Right lung (tissue), 2 donors: ENCODE measurements at regions not wholly inside any gene's neighbourhood (a gene's known extent, or its start where the extent isn't known, plus 50 kb on each side); places are given as distances from the start of the nearest gene placed in this dataset.
A peak's percentile ranks its signal among the peaks of the same experiment; 100 is the strongest.

Experiments used
- DNase-seq, 2 donors: peaks; one replicate each; pipeline ENCODE4 v3.0.0-alpha.2; 2013

DNA sequence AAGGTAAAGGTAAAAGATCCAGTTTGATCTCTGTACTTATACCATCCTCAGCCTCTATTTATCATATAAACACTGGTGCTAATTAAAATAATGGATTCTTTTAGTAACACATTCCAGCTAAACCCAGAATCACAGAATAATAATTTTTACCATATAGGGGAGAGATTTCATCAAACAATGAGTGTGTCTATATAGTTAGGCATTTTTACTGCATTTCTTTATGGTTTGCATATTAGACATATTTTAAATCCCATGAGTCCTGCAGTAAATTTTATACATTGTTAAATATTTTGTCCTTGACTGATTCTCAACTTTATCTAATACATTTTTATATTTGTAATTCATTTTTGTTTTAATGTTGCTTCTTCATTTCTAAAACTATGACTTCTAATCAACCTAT lies 323.7 kb upstream of the AGTR1 start:
- DNase-seq = no peak

DNA sequence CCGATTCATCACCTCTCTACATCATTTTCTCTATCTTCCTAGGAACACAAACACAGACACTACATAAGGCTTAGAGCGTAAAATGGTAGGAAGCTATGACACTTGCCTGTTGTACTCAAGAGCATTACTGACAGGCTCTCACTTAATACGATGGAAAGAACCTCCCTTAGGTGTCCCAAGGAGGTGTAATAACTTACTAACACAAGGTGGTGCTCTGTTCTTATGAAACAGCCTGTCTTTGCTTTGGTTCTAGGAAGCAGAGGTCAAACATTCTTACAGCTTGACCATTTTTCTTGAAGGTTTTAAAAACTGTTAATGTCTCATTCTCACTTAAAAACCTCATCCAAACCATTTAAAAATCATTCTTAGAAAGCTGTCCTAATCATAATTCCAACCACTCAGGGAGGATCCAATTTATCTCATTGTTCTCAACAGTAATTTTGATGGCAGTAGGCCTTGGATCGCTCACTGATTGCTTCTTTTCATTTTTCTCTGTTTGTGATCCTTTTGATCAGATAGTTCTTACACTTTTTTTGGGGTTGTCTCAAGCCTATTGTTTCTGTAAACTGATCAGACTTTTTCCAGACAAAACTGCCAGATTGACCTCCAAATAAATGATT lies 317.8 kb upstream of the AGTR1 start:
- peak; percentile 28 to 35 for DNase-seq

DNA sequence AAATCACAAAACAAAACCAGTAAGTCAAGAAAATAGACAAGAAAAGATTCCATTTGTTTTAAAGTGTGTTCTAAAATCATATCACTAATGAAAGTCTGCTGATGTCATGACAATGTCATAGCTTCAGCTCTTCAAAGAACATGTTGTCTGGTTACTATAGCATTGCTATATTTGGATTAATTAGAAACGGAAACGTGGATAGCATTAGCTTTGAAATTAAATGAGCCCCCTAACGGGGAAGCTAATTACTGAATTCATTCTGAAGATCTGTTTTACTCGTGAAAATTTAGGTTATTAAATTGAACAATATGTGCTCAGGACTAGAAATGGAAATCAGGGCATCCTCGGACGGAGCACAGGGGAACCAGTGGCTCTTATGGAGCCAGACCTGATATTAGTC lies 316.7 kb upstream of the AGTR1 start:
- no peak for DNase-seq

DNA sequence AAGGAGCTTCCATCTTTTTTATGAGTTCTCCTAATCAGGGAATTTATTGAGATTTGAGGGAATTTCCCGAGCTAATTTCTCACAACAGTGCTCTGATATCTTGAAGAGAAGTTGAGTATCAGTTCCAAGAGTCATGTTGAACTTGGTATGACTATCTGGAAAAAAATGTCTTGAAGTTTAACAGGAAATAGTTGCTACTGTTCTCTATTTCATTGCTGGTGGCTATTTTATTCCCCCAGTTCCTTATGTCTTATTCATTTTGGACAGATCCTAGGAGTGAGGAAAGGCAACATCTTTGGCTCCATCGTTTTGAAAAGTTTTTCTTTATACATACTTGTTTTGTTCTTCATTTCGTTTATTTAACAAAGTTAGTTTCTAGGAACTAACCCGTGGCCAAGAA lies 307.8 kb upstream of the AGTR1 start:
- no peak for DNase-seq

DNA sequence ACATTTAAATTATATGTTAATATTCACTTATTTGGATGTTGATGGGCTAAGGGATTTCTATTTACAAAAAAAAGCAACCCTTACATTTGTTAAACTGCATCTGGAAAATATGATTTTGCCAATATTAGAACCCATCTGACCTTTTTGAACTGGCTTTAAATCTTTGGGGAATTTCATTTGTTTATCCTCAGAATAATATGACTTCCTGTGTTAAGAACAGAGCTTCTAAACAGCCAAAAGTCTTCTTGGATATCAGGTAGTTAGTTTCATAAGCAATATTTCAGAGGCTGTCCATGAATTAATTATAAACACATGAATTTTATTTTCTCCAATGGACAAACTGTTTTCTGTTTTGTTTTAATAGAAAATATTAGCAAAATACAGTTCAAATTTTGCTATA lies 301.9 kb upstream of the AGTR1 start:
- DNase-seq = no peak

DNA sequence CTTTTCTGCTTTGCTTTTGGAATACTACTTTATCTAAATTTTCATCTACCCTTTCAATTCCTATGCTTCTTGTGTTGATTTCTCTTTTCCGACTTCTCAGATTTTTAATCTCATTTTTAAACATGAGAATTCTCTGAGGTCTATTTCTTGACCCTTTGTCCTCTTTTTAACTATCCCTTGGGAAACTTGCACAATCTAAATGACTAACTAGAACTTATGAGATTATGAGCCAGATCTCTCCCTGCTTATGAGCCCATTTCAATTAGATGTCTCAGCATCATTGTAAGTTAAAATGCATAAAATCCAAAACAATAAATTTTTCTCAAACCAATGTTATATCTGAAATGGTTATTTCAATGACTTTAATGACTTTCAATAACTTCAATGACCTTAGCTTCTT lies 296.9 kb upstream of the AGTR1 start:
- no peak for DNase-seq

DNA sequence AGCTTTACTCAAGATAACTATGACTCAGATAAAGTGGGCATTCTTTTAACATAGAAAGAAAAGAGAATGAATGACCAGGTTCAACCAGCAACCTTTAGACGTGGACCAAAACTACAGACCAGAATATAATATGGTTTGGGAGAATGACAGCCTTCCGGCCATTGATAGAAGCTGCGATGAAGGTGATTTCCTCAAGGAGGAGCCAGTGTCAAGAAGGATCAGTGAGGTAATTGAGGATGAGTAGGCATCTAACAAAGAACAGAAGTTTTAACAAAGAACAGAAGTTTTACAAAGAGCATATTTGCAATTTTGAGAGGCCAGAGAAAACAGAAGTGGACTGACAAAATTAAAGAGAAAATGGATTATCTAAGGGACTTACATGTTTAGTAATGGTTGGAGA lies 289.0 kb upstream of the AGTR1 start:
- no peak for DNase-seq

DNA sequence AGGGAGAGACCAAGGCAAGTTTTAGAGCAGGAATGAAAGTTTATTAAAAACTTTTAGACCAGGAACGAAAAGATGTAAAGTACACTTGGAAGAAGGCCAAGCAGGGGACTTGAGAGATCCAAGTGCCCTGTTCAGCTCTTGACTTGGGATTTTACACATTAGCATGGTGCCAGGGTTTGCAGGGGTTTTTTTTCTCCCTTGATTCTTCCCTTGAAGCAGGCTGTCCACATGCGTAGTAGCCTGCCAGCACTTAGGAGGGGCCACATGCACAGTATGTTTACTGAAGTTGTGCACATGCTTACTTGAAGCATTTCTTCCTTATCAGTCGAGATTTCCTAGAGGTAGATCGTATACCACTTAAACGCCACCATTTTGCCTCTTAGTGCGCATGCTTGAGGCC lies 277.5 kb upstream of the AGTR1 start:
- peak; percentile 46 to 57 for DNase-seq

DNA sequence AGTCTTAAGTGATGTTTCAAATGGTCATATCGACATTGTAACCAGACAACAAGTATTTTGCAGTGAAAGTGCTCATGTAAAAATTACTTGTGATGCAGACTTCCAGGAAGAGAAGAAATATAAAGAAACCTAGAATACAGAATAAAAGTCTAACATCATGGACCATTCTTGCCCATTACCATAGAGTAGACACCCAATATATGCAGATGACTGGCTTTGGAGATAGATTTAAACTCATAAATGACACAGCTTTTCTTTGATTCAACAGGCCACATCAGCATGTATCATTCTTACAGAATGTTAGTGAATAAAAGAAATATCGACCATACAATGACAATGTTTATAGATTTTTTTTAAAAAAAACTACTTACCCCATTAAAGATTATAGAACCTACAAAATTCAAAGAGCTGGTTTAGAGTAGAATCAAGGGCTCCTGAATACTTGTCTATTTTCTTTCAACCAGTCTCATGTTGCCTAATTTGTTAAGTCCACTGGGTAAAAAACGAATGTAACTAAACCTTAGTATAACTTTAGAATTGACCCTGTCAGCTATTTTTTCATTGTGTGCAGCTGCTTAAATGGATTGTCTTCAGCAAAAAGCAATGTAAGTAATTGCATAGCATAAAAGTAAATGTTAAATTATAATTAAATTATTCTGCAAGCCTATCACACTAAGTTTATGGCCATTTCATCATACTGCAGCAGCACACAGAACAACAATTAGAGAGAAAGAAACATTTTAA lies 268.7 kb upstream of the AGTR1 start:
- no peak for DNase-seq

DNA sequence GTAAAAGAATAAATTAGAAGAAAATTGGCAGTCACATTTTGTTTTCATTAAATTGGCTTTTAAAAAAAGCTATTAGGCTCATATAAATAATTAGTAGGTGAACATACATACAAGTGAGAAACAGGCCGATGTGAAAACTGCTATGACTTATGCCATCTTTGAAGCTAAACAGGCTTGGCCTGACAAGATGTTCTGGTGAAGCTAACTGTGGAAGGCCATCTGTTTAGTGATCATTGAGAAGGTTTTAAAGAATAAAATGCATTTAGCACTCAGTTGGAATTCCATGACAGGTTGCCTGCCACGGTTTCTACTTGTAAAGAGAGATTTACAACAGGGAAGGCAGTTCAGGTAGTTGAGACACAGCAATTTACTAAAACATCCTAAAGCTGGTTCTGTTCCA lies 264.0 kb upstream of the AGTR1 start:
- DNase-seq = no peak

DNA sequence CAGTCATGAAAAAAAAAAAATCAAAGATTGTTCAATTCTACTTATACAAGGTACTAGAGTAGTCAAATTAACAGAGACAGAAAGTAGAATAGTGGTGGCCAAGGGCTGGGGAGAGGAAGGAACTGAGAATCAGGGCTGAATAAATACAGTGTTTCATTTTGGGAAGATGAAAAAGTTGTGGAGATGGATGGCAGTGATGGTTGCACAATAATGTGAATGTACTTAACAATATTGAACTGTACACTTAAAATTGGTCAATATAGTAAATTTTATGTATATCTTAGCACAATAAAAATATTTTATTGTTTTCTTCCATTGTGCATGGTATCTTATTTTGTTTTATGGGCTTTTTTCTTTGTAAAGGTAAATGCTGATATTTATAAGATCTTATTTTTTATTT lies 262.2 kb upstream of the AGTR1 start:
- no peak for DNase-seq

DNA sequence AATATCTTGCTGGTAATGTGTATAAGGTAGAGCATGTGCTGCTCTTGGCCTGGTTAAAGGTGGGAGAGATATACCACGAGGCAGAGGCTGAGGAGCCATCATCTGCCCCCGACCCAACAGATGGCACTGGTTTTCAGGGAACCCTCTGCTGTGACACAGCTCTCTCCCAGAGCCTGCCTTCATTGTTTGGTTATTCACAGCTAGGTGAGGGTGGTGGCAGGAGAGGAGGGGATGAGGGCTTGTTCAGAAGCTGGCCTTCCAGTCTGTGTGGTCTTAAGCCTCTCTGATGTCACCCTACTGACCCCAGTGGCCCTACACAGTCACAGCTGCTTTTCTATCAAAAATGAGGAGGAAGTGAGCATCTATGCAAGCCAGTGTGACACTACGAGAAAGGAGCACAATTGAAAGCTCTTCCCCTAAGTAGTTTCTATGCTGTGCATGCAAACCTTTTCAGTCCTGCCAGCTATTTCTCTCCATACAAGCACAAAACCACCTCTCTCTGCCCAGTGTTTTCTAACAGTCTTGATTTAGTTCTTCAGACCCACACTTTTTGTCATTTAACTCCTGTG lies 258.4 kb upstream of the AGTR1 start:
- no peak for DNase-seq

DNA sequence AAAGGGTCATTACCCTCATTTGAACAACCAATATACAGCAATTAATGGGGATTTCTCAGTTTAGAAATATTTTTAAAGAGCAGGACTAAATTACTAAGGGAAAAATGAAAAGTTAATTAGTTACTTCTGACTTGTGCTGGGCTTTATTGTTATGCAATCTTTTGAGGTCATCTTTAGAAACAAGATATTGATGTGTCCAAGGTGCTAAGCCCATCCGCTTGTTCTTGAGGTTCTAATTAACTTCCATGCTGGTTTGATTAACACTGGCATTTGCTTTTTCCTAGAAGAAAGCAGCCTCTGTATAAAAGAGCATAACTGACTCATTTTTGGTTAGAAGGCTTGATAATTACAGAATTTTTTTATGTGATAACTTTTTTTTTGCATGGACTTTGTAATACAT lies 256.5 kb upstream of the AGTR1 start:
- DNase-seq = no peak

DNA sequence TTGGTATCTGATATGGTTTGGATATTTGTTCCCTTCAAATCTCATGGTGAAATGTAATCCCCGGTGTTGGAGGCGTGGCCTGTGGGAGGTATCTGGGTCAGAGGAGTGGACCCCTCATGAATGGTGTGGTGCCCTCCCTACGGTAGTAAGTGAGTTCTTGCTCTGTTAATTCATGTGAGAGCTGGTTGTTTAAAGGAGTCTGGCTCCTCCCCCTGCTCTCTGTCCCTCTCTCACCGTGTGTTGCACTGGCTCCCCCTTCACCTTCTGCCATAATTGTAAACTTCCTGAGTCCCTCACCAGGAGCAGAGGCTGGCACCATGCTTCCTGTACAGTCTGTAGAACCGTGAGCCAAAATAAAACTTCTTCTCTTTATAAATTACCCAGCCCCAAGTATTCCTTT lies 246.9 kb upstream of the AGTR1 start:
- DNase-seq = no peak

DNA sequence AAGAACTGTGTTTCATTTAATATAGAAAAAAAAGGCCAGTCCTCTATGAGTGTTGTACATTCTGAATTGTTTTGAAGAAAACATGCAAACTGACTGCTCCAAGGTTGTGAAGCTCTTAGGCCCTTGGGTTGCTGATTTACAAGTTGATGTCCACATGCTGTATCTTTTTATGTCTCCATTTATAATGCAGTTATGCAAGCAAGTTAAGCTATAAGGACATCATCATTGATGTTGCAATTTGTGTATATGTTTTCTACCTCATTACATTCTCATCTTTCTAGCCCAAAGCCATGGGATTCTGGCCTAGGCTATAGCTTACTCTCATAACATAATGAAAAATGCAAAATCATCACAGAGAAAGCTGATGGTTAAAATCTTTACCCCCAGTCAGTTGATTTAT lies 245.7 kb upstream of the AGTR1 start:
- DNase-seq = no peak

DNA sequence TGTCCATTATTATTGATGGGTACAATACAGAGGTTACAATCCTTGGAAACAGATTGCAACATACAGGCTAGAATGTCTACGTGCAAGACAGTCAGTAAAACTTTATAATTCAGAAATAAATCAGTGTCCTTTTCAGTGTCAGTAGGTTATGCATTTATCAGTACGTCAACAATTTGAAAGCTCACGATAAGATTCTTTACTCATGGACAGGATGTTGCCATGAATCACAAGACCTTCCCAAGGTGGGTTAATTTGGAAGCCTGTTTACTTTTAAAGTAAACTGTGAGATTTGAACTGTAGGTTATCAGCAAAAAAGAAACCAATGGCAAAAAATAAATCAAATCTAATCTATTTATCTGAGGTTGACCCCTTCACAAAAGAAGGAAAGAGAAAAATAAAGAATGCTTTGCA lies 243.9 kb upstream of the AGTR1 start:
- no peak for DNase-seq

DNA sequence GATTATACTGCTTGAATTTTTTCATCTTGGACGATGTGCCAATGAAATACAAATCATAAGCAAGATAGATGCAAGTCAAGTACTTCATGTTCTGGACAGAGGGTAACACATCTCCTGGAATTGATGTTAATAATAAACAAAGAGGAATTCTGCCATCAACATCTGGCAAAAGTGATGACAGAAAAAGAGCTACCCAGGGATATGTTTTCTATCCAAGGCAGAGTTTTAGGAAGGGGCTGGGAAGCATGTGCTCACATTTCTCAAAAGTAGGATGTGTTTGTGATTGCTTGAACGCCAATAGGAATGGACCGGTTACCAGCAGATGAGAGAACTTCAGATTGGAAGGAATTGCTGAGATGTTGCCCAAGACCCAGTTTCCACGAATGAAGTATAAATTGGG lies 242.6 kb upstream of the AGTR1 start:
- DNase-seq = no peak

DNA sequence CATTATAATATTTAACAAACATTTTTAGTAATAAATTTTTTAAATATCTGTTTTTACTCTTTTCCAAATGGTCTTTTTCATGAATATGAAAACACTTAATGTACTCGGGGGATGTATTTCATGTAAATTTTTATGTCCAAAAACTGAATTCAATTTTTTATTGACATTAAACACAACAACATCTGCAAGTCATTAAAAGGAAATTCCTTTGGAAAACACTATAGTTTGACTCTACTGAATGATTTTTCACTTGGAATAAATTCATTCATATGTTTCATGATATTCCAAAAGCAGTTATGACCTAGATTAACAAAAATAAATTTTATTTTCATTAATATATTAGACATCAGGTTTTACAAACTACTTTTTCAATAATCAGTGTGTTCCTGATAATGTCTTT lies 239.8 kb upstream of the AGTR1 start:
- no peak for DNase-seq

DNA sequence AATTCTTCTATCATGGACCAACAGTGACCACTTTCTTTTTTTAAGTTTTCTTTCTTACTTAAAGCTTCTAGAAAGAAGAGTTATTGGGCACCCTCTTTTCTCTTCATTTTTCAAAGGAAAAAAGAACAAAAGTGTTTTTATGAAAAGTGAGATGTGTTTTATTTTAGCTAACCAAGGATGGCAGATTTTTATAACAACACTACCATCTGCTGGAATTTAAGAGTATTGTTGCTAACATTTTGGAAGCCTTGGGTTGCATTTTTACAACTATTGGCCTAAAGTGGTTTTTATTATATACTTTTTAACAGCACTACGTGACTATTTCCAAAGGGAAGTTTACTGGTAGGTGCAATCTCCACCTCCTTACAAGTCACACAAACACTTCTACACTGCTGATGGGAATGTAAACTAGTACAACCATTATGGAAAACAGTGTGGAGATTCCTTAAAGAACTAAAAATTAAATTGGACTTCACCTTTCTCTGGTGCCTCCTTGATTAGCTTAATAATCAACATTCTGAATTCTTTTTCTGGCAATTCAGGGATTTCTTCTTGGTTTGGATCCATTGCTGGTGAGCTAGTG lies 237.7 kb upstream of the AGTR1 start:
- DNase-seq = no peak

DNA sequence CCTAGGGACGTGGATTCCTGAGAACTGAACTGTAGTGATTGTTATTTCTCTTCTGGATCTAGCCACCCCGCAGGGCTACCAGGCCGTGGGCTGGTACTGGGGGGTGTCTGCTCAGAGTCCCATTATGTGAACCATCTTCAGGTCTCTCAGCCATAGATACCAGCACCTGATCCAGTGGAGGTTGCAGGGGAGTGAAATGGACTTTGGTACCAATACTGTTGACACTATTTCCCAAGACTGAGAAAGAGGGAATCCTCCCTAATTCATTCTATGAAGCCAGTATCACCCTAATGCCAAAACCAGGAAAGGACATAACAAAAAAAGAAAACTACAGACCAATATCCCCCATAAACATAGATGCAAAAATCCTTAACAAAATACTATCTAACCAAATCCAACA lies 237.0 kb upstream of the AGTR1 start:
- no peak for DNase-seq

DNA sequence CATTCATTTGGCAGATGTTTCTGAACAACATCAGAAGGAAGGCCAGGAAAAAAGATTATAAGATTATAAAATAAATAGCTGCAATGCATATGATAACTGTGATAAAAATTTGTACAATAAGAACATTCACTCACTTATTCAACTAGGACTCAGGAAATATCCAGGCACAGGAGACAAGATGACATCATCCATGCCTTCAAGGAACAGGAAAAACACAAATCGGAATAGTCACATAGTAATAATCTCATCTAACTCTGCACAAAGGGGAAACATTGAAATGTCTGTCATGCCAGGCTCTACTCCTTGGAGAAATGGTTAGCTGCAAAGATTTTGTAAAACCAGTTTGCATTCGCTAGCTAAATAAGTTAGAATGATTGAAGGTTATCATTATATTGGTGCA lies 233.5 kb upstream of the AGTR1 start:
- no peak for DNase-seq

DNA sequence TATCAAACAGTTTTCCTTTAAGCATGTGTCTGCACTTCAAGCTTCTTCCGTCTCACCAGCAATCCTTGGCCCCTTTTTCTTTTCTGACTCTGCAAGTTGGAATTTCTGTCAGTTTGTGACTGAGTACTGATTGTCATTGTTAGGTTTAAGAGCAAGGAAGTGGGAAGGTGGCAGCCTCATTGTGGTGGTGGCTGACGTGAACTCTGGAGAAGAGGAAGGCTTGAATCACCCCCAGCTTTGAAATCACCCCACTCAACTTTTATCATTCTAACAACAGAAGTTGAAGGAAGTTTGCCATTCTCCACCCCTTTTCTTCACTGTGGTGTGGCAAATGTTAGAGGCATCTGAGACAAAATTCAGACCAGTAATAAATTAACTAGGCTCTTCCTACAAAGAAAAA lies 231.6 kb upstream of the AGTR1 start:
- no peak for DNase-seq

DNA sequence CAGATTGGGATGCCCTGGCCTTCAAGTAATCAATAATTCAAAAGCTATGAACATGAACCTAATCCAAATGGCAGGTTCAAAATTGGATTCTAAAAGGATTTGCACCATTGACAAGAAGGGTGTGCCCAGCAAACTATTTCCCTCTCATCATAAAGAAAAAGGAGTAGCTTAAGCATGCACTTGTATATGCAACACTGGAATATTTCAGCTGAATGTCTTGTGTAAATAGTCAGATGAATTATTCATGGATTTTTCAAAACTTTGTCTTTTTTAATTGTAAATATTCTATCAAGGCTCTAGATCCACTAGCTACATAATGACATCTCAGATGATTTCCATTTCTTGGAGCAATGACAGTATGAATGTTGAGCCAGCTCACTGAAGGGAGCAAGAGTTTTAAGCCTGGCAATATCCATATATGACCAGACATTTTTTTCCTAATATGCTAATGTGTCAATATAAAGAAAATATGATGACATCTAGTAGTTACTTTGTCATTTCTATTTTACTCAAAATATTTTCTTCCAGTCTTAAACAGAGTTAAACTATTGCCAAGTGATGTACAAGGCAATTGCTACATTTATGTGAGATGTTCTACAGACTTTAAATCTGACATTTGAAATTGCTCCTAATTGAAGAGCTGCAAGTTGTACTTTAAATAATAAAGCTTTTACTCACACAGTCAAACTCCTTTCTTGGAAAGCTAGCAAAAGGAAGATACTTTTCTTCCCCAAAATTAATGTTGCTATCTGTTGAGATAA lies 230.5 kb upstream of the AGTR1 start:
- DNase-seq = no peak
